Neuronal stem cell (in vitro differentiated cells): ENCODE measurements at regions not wholly inside any gene's neighbourhood (a gene's known extent, or its start where the extent isn't known, plus 50 kb on each side); places are given as distances from the start of the nearest gene placed in this dataset.

Source experiments
- DNase-seq: peaks from one replicate; pipeline ENCODE4 v3.0.0-alpha.2; 2013; ENCODE audit warnings: low spot score
- H2AFZ ChIP-seq: one replicate; pipeline ENCODE4 v1.6.1; 2013; ENCODE audit warnings: mild to moderate bottlenecking, low read length, inconsistent platforms
- H2AK5ac ChIP-seq: 2 replicates; pipeline ENCODE4 v1.6.1; 2013; ENCODE audit warnings: low read depth, mild to moderate bottlenecking, inconsistent platforms, low read length, moderate library complexity, mixed read lengths
- H2BK120ac ChIP-seq: 2 replicates; pipeline ENCODE4 v1.6.1; 2013; ENCODE audit warnings: low read depth, mild to moderate bottlenecking, inconsistent platforms, low read length, moderate library complexity, mixed read lengths
- H2BK12ac ChIP-seq: one replicate; pipeline ENCODE4 v1.6.1; 2013; ENCODE audit warnings: low read length, inconsistent platforms
- H2BK15ac ChIP-seq: 2 replicates; pipeline ENCODE4 v1.6.1; 2013; ENCODE audit warnings: mild to moderate bottlenecking, low read length, inconsistent platforms, mixed read lengths
- H2BK5ac ChIP-seq: one replicate; pipeline ENCODE4 v1.6.1; 2013; ENCODE audit warnings: inconsistent platforms, mild to moderate bottlenecking, low read length, moderate library complexity
- H3K14ac ChIP-seq: one replicate; pipeline ENCODE4 v1.6.1; 2013; ENCODE audit warnings: low read length, inconsistent platforms
- H3K18ac ChIP-seq: 2 replicates; pipeline ENCODE4 v1.6.1; 2013; ENCODE audit warnings: low read length, inconsistent platforms
- H3K23ac ChIP-seq: 2 replicates; pipeline ENCODE4 v1.6.1; 2013; ENCODE audit warnings: low read depth, mild to moderate bottlenecking, mixed read lengths, low read length, inconsistent platforms; ENCODE audit not compliant: poor library complexity
- H3K27ac ChIP-seq: replicated peaks from 3 replicates; pipeline ENCODE4 v1.5.1; 2013; ENCODE audit warnings: low read length, inconsistent platforms
- H3K27me3 ChIP-seq, 3 experiments: 2 replicates each; pipeline ENCODE4 v1.6.1; 2013; ENCODE audit warnings: low read length in 3 of 3, mild to moderate bottlenecking in 2 of 3, inconsistent platforms in 1 of 3, low read depth in 1 of 3, mixed read lengths in 1 of 3, moderate library complexity in 1 of 3; ENCODE audit not compliant: control insufficient read depth in 3 of 3, insufficient read depth in 3 of 3
- H3K36me3 ChIP-seq, 2 donors: replicated peaks in 1 of 2; 2 replicates each; pipeline ENCODE4 v1.6.1; 2013; ENCODE audit warnings: low read length in 2 of 2; ENCODE audit not compliant: control insufficient read depth in 2 of 2, insufficient read depth in 2 of 2
- H3K4ac ChIP-seq: 2 replicates; pipeline ENCODE4 v1.6.1; 2013; ENCODE audit warnings: inconsistent platforms, mild to moderate bottlenecking, low read length, moderate library complexity
- H3K4me1 ChIP-seq, 2 donors: 1 replicate in 1 of 2; 2 replicates in 1 of 2; pipeline ENCODE4 v1.6.1; 2013; ENCODE audit warnings: low read length in 2 of 2, low read depth in 1 of 2; ENCODE audit not compliant: control insufficient read depth in 2 of 2, insufficient read depth in 1 of 2
- H3K4me2 ChIP-seq: one replicate; pipeline ENCODE4 v1.6.1; 2013; ENCODE audit warnings: mild to moderate bottlenecking, low read length, inconsistent platforms; ENCODE audit not compliant: insufficient read depth, poor library complexity, severe bottlenecking
- H3K4me3 ChIP-seq, 2 donors: 2 replicates each; pipeline ENCODE4 v1.5.1; 2013; ENCODE audit warnings: low read length in 2 of 2, mild to moderate bottlenecking in 2 of 2, inconsistent platforms in 1 of 2, moderate library complexity in 1 of 2
- H3K79me1 ChIP-seq: one replicate; pipeline ENCODE4 v1.6.1; 2013; ENCODE audit warnings: low read depth, mild to moderate bottlenecking, inconsistent platforms, low read length, moderate library complexity
- H3K9ac ChIP-seq: one replicate; pipeline ENCODE4 v1.6.1; 2013; ENCODE audit warnings: mild to moderate bottlenecking, low read depth, low read length, inconsistent platforms; ENCODE audit not compliant: poor library complexity
- H3K9me3 ChIP-seq, 2 donors: replicated peaks in 1 of 2; 2 replicates each; pipeline versions ENCODE3 to v1.6.1; 2013; ENCODE audit warnings: low read length in 2 of 2, mild to moderate bottlenecking in 2 of 2, inconsistent platforms in 1 of 2, low read depth in 1 of 2, mixed read lengths in 1 of 2, moderate library complexity in 1 of 2; ENCODE audit not compliant: control insufficient read depth in 2 of 2, insufficient read depth in 1 of 2
- H4K8ac ChIP-seq: one replicate; pipeline ENCODE4 v1.6.1; 2013; ENCODE audit warnings: low read depth, mild to moderate bottlenecking, inconsistent platforms, low read length, moderate library complexity
- H4K91ac ChIP-seq: one replicate; pipeline ENCODE4 v1.6.1; 2013; ENCODE audit warnings: low read length, low read depth, mild to moderate bottlenecking, inconsistent platforms; ENCODE audit not compliant: poor library complexity
- WGBS, 2 donors: extraction: QIAGEN DNeasy Blood & Tissue Kit; methylation state at CpG; one replicate each; pipeline ENCODE4 v1.1.7; 2013; ENCODE audit warnings: missing lambda C conversion rate in 2 of 2, mixed read lengths in 1 of 2; ENCODE audit not compliant: insufficient read length in 2 of 2, insufficient replicate concordance in 1 of 2; ENCODE audit errors: extremely low coverage in 2 of 2; 5-methylcytosine and 5-hydroxymethylcytosine counted together

- no peak overlapping the region for H3K14ac ChIP-seq
- no peak for DNase-seq
- H2BK120ac ChIP-seq = no peak overlapping the region
- H3K36me3 ChIP-seq = no peaks in the 10 kb centered on the region
- H3K4me2 ChIP-seq = no peak overlapping the region
- H2BK15ac ChIP-seq = no peak overlapping the region
- H2BK12ac ChIP-seq = no peak overlapping the region
- no peak overlapping the region for H3K23ac ChIP-seq
- H3K4me1 ChIP-seq = peaks cover 16 to 23% of the 10 kb centered on the region in 2 donors
- H3K27ac ChIP-seq = no peak overlapping the region
- H3K9me3 ChIP-seq = no peaks in the 10 kb centered on the region
- no peak overlapping the region for H2BK5ac ChIP-seq
- no peak overlapping the region for H4K8ac ChIP-seq
- no peaks in the 10 kb centered on the region for H3K79me1 ChIP-seq
- no peak overlapping the region for H2AFZ ChIP-seq
- H3K4ac ChIP-seq = no peak overlapping the region
- no peak overlapping the region for H2AK5ac ChIP-seq
- no peak overlapping the region for H3K4me3 ChIP-seq
- no peaks in the 10 kb centered on the region for H3K27me3 ChIP-seq
- no peak overlapping the region for H3K9ac ChIP-seq
- no peak overlapping the region for H3K18ac ChIP-seq
- no peak overlapping the region for H4K91ac ChIP-seq
Measured at GRCh38 chr3:64918989-64919388, 231.2 kb upstream of the ADAMTS9 start.

GRCh38 chr3:64917914-64918453 is 230.2 kb upstream of the ADAMTS9 start:
- H2BK120ac ChIP-seq = no peak overlapping the region
- no peak overlapping the region for H2BK5ac ChIP-seq
- no peak overlapping the region for H3K4me2 ChIP-seq
- no peaks in the 10 kb centered on the region for H3K79me1 ChIP-seq
- no CpG with 5 or more reads among the region's 1 CpG for WGBS, 2 donors
- no peak overlapping the region for H3K14ac ChIP-seq
- DNase-seq = no peak
- peaks cover 14 to 23% of the 10 kb centered on the region in 2 donors for H3K4me1 ChIP-seq
- no peak overlapping the region for H2AK5ac ChIP-seq
- no peaks in the 10 kb centered on the region for H3K9me3 ChIP-seq
- no peak overlapping the region for H3K4me3 ChIP-seq
- H3K36me3 ChIP-seq = no peaks in the 10 kb centered on the region
- H4K91ac ChIP-seq = no peak overlapping the region
- no peak overlapping the region for H3K18ac ChIP-seq
- no peak overlapping the region for H2BK15ac ChIP-seq
- H2BK12ac ChIP-seq = no peak overlapping the region
- no peak overlapping the region for H3K9ac ChIP-seq
- H3K23ac ChIP-seq = no peak overlapping the region
- H3K27ac ChIP-seq = no peak overlapping the region
- no peaks in the 10 kb centered on the region for H3K27me3 ChIP-seq
- H2AFZ ChIP-seq = no peak overlapping the region
- H3K4ac ChIP-seq = no peak overlapping the region
- H4K8ac ChIP-seq = no peak overlapping the region

- Histone ChIP-seq H3K27ac (no peak overlapping the region), H3K4me1 (peaks cover 12 to 22% of the 10 kb centered on the region in 2 donors)
Measured at GRCh38 chr3:64916937-64917336, 229.1 kb upstream of the ADAMTS9 start.

GRCh38 chr3:64916192-64916798 is 228.5 kb upstream of the ADAMTS9 start:
- Histone ChIP-seq H3K36me3 (no peaks in the 10 kb centered on the region), H2BK15ac (no peak overlapping the region), H3K9me3 (no peaks in the 10 kb centered on the region), H3K4me3 (no peak overlapping the region), H3K4me2 (no peak overlapping the region), H2BK120ac (no peak overlapping the region), H2BK5ac (no peak overlapping the region), H4K8ac (no peak overlapping the region), H3K79me1 (no peaks in the 10 kb centered on the region), H2AK5ac (no peak overlapping the region), H3K27me3 (no peaks in the 10 kb centered on the region), H2AFZ (peak overlapping the region; percentile 39), H3K23ac (no peak overlapping the region), H2BK12ac (no peak overlapping the region), H3K4ac (no peak overlapping the region), H3K27ac (no peak overlapping the region), H3K14ac (no peak overlapping the region), H3K9ac (no peak overlapping the region), H3K4me1 (peaks cover 9 to 17% of the 10 kb centered on the region in 2 donors), H4K91ac (no peak overlapping the region), H3K18ac (no peak overlapping the region)
- no peak for DNase-seq
- no CpG with 5 or more reads among the region's 8 CpGs for WGBS, 2 donors

More at GRCh38 chr3:64916937-64917336, 229.1 kb upstream of the ADAMTS9 start:
- H2BK12ac ChIP-seq = no peak overlapping the region
- no peak overlapping the region for H2BK5ac ChIP-seq
- DNase-seq = no peak
- H3K23ac ChIP-seq = no peak overlapping the region
- no peaks in the 10 kb centered on the region for H3K27me3 ChIP-seq
- H2BK120ac ChIP-seq = no peak overlapping the region
- no peak overlapping the region for H4K91ac ChIP-seq
- H3K9me3 ChIP-seq = no peaks in the 10 kb centered on the region
- H3K14ac ChIP-seq = no peak overlapping the region
- no peak overlapping the region for H3K18ac ChIP-seq
- no peak overlapping the region for H3K4ac ChIP-seq
- peak overlapping the region; percentile 39 for H2AFZ ChIP-seq
- no peak overlapping the region for H2AK5ac ChIP-seq
- H2BK15ac ChIP-seq = no peak overlapping the region
- no peak overlapping the region for H3K4me2 ChIP-seq
- no peak overlapping the region for H3K9ac ChIP-seq
- no peak overlapping the region for H3K4me3 ChIP-seq
- H3K36me3 ChIP-seq = no peaks in the 10 kb centered on the region
- WGBS, 2 donors = no CpG with 5 or more reads among the region's 4 CpGs
- no peak overlapping the region for H4K8ac ChIP-seq
- no peaks in the 10 kb centered on the region for H3K79me1 ChIP-seq
